ENCODE measurements at regions not wholly inside any gene's neighbourhood (a gene's known extent, or its start where the extent isn't known, plus 50 kb on each side); places are given as distances from the start of the nearest gene placed in this dataset.

DNA sequence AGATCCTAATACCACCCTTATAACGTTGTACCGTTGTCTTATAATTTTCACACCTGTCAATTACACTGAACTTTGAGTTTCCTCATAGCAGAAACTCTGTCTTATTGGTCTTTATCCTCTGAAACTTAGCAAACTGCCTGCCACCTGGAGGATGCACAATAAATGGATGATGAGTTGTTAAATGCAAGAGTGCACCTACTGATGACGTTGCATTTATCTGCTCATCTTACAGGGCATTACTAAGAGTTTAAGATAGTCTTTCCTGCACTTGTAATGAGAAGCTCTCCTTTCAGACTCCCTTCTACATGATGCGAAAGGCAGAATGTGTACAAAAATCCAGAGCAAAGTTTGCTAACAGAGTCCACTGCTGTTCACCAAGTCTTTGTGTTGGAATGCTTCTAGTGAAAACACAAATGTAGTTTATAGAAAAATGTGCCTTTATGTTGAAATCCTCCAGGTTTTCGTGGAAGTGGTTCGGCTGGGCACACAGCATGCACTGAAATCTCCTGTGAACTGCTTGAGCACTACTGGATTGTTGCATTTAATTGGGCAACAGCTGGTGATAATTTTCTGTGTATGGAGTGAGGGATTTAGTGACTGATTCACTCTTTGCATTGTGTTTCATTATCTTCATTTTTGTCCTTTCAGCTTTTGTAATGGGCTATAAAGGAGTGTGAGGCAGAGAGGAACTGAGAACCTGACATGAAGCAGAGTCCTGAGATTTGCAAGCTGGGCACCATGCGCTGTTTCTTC is 665.8 kb upstream of the ID2 start:
- no peak for TF ChIP-seq RAD21 (IDR thresholded peaks at IDR 0.05)
- TF ChIP-seq, protein P1, sequence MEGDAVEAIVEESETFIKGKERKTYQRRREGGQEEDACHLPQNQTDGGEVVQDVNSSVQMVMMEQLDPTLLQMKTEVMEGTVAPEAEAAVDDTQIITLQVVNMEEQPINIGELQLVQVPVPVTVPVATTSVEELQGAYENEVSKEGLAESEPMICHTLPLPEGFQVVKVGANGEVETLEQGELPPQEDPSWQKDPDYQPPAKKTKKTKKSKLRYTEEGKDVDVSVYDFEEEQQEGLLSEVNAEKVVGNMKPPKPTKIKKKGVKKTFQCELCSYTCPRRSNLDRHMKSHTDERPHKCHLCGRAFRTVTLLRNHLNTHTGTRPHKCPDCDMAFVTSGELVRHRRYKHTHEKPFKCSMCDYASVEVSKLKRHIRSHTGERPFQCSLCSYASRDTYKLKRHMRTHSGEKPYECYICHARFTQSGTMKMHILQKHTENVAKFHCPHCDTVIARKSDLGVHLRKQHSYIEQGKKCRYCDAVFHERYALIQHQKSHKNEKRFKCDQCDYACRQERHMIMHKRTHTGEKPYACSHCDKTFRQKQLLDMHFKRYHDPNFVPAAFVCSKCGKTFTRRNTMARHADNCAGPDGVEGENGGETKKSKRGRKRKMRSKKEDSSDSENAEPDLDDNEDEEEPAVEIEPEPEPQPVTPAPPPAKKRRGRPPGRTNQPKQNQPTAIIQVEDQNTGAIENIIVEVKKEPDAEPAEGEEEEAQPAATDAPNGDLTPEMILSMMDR (IDR thresholded peaks at IDR 0.05; ENCODE audit: low read depth, low read length, missing input control), result no peak
- no peak for TF ChIP-seq TAF1 (conservative IDR thresholded peaks at IDR 0.05)
- TF ChIP-seq, protein P2, sequence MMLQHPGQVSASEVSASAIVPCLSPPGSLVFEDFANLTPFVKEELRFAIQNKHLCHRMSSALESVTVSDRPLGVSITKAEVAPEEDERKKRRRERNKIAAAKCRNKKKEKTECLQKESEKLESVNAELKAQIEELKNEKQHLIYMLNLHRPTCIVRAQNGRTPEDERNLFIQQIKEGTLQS (IDR thresholded peaks at IDR 0.05), result no peak
- TF ChIP-seq YY1 (IDR thresholded peaks at IDR 0.05), result no peak
- TF ChIP-seq GABPA (IDR thresholded peaks at IDR 0.05 in 1 of 2, conservative IDR thresholded peaks at IDR 0.05 in 1 of 2), result no peak
- no peak for TF ChIP-seq FOXA2 (IDR thresholded peaks at IDR 0.05)
- TF ChIP-seq, protein P3, sequence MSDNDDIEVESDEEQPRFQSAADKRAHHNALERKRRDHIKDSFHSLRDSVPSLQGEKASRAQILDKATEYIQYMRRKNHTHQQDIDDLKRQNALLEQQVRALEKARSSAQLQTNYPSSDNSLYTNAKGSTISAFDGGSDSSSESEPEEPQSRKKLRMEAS (IDR thresholded peaks at IDR 0.05), result no peak
- no peak for TF ChIP-seq JUND (IDR thresholded peaks at IDR 0.05)
- no peak for TF ChIP-seq SP1 (IDR thresholded peaks at IDR 0.05)
- no peak for TF ChIP-seq EGR1 (IDR thresholded peaks at IDR 0.05; ENCODE audit: low read depth in 2 of 2)
- TF ChIP-seq, protein P4, sequence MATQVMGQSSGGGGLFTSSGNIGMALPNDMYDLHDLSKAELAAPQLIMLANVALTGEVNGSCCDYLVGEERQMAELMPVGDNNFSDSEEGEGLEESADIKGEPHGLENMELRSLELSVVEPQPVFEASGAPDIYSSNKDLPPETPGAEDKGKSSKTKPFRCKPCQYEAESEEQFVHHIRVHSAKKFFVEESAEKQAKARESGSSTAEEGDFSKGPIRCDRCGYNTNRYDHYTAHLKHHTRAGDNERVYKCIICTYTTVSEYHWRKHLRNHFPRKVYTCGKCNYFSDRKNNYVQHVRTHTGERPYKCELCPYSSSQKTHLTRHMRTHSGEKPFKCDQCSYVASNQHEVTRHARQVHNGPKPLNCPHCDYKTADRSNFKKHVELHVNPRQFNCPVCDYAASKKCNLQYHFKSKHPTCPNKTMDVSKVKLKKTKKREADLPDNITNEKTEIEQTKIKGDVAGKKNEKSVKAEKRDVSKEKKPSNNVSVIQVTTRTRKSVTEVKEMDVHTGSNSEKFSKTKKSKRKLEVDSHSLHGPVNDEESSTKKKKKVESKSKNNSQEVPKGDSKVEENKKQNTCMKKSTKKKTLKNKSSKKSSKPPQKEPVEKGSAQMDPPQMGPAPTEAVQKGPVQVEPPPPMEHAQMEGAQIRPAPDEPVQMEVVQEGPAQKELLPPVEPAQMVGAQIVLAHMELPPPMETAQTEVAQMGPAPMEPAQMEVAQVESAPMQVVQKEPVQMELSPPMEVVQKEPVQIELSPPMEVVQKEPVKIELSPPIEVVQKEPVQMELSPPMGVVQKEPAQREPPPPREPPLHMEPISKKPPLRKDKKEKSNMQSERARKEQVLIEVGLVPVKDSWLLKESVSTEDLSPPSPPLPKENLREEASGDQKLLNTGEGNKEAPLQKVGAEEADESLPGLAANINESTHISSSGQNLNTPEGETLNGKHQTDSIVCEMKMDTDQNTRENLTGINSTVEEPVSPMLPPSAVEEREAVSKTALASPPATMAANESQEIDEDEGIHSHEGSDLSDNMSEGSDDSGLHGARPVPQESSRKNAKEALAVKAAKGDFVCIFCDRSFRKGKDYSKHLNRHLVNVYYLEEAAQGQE (IDR thresholded peaks at IDR 0.05), result no peak
